ENCODE measurements at regions not wholly inside any gene's neighbourhood (a gene's known extent, or its start where the extent isn't known, plus 50 kb on each side); places are given as distances from the start of the nearest gene placed in this dataset.

- H3K4me1 ChIP-seq, result no peaks in the 10 kb centered on the region
- TF ChIP-seq POLR2A (IDR thresholded peaks at IDR 0.05) (no peak), POLR2AphosphoS5 (IDR thresholded peaks at IDR 0.05) (no peak), EP300 (IDR thresholded peaks at IDR 0.05) (no peak)
- TF ChIP-seq, protein P1, sequence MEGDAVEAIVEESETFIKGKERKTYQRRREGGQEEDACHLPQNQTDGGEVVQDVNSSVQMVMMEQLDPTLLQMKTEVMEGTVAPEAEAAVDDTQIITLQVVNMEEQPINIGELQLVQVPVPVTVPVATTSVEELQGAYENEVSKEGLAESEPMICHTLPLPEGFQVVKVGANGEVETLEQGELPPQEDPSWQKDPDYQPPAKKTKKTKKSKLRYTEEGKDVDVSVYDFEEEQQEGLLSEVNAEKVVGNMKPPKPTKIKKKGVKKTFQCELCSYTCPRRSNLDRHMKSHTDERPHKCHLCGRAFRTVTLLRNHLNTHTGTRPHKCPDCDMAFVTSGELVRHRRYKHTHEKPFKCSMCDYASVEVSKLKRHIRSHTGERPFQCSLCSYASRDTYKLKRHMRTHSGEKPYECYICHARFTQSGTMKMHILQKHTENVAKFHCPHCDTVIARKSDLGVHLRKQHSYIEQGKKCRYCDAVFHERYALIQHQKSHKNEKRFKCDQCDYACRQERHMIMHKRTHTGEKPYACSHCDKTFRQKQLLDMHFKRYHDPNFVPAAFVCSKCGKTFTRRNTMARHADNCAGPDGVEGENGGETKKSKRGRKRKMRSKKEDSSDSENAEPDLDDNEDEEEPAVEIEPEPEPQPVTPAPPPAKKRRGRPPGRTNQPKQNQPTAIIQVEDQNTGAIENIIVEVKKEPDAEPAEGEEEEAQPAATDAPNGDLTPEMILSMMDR (IDR thresholded peaks at IDR 0.05), result no peak
- WGBS, result 79% methylated on average over 7 of the region's 7 CpGs
- no peak overlapping the region for H3K4me3 ChIP-seq
- H3K27me3 ChIP-seq, result no peaks in the 10 kb centered on the region
- H3K36me3 ChIP-seq, result no peaks in the 10 kb centered on the region
- H3K9me3 ChIP-seq, result no peaks in the 10 kb centered on the region
- no peak overlapping the region for H3K27ac ChIP-seq
- DNase-seq (ENCODE audit: low spot score in 2 of 2), result no peak
Measured at GRCh38 chr2:59874361-59874760, 679.1 kb downstream of the BCL11A start.

- no peak for DNase-seq (ENCODE audit: low spot score in 2 of 2)
- Histone ChIP-seq H3K27me3 (no peaks in the 10 kb centered on the region), H3K36me3 (no peaks in the 10 kb centered on the region), H3K27ac (no peak overlapping the region), H3K4me1 (no peaks in the 10 kb centered on the region), H3K9me3 (no peaks in the 10 kb centered on the region), H3K4me3 (no peak overlapping the region)
- no peak for TF ChIP-seq POLR2A (IDR thresholded peaks at IDR 0.05)
- TF ChIP-seq POLR2AphosphoS5 (IDR thresholded peaks at IDR 0.05), result no peak
- TF ChIP-seq, protein P1 (IDR thresholded peaks at IDR 0.05), result no peak
- no peak for TF ChIP-seq EP300 (IDR thresholded peaks at IDR 0.05)
- WGBS, result 35% methylated on average over 3 of the region's 3 CpGs
Measured at GRCh38 chr2:59871830-59872229, 681.6 kb downstream of the BCL11A start.

DNA sequence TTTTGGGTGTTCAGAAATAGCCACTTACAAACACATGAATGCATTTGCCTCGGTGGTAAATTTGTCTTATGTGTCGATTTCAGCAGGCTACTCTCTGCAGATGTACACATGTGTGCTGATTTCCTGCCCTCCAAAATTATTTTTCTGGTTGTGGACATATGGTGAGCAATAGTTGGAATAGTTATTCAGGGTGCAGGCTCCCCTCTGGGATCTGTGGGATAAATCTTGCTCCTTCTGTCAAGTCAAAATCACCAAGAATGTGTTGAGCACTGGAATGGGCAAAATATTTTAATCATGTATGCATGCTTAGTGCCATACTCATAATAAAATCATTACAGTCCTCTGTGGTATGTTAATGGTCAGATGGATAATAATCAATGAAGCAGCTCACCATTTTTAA lies 684.5 kb downstream of the BCL11A start:
- H3K4me1 ChIP-seq, result no peaks in the 10 kb centered on the region
- no peak for DNase-seq (ENCODE audit: low spot score in 2 of 2)
- no peak overlapping the region for H3K27ac ChIP-seq
- WGBS, result 65% methylated on average over 2 of the region's 2 CpGs
- no peaks in the 10 kb centered on the region for H3K36me3 ChIP-seq
- no peak overlapping the region for H3K4me3 ChIP-seq
- TF ChIP-seq, protein P1 (IDR thresholded peaks at IDR 0.05), result no peak
- TF ChIP-seq POLR2A (IDR thresholded peaks at IDR 0.05) (no peak), POLR2AphosphoS5 (IDR thresholded peaks at IDR 0.05) (no peak), EP300 (IDR thresholded peaks at IDR 0.05) (no peak)
- H3K9me3 ChIP-seq, result no peaks in the 10 kb centered on the region
- no peaks in the 10 kb centered on the region for H3K27me3 ChIP-seq

DNA sequence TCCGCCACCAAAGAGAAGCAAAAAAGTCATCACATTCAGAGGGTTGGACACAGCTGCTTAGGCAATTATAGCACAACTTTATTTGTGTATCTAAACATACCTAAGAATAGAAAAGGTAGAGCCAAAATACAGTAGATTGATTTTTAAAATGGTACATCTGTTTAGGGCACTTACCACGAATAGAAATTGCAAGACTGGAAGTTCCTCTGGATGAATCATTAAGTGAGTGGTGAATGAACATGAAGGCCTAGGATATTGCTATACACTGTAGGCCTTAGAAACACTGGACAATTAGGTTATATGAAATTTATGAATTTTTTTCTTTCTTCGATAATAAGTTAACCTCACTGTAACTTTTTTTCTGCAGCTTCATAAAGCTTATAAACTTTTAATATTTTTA lies 687.0 kb downstream of the BCL11A start:
- peaks cover 1% of the 10 kb centered on the region for H3K9me3 ChIP-seq
- H3K4me1 ChIP-seq, result no peaks in the 10 kb centered on the region
- no peak overlapping the region for H3K27ac ChIP-seq
- no peaks in the 10 kb centered on the region for H3K36me3 ChIP-seq
- H3K27me3 ChIP-seq, result no peaks in the 10 kb centered on the region
- no peak for DNase-seq (ENCODE audit: low spot score in 2 of 2)
- H3K4me3 ChIP-seq, result no peak overlapping the region
- no peak for TF ChIP-seq EP300 (IDR thresholded peaks at IDR 0.05)
- no peak for TF ChIP-seq POLR2A (IDR thresholded peaks at IDR 0.05)
- TF ChIP-seq POLR2AphosphoS5 (IDR thresholded peaks at IDR 0.05), result no peak
- TF ChIP-seq, protein P1 (IDR thresholded peaks at IDR 0.05), result no peak
- WGBS, result 82% methylated on average over 3 of the region's 3 CpGs

- H3K27ac ChIP-seq, result no peak overlapping the region
- no peaks in the 10 kb centered on the region for H3K27me3 ChIP-seq
- 90% methylated on average over 7 of the region's 7 CpGs for WGBS
- no peak for DNase-seq (ENCODE audit: low spot score in 2 of 2)
- no peak overlapping the region for H3K4me3 ChIP-seq
- TF ChIP-seq POLR2A (IDR thresholded peaks at IDR 0.05), result no peak
- no peak for TF ChIP-seq EP300 (IDR thresholded peaks at IDR 0.05)
- TF ChIP-seq, protein P1 (IDR thresholded peaks at IDR 0.05), result no peak
- no peak for TF ChIP-seq POLR2AphosphoS5 (IDR thresholded peaks at IDR 0.05)
- H3K9me3 ChIP-seq, result peaks cover 9% of the 10 kb centered on the region
- no peaks in the 10 kb centered on the region for H3K36me3 ChIP-seq
- no peaks in the 10 kb centered on the region for H3K4me1 ChIP-seq
Measured at GRCh38 chr2:59858540-59858939, 694.9 kb downstream of the BCL11A start.
